GF-D8 (cell line): ENCODE measurements at regions not wholly inside any gene's neighbourhood (a gene's known extent, or its start where the extent isn't known, plus 50 kb on each side); places are given as distances from the start of the nearest gene placed in this dataset.

Experiments used
- DNase-seq: peaks from one replicate; lab custom pipeline; 2025; lab: John Stamatoyannopoulos, UW

DNA sequence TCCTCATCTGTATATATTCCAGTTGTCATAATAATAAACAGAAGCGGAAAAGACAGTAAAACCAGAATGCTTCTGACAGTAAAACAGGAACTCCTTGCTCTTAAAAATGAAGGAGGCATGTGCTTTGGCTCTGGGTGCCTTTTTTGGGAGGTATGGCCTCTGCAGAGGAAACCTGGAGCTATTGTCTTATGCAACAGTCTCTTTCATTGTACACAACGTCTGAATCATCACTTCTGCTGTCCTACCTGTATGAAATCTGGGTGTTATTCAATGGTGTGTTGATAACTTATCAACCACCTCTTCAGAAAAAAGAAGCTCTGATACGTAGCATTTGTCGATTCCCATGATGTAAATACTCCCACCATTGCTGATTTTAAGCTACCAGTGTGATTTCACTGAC is 64.8 kb downstream of the CDCA7 start:
- no peak for DNase-seq

DNA sequence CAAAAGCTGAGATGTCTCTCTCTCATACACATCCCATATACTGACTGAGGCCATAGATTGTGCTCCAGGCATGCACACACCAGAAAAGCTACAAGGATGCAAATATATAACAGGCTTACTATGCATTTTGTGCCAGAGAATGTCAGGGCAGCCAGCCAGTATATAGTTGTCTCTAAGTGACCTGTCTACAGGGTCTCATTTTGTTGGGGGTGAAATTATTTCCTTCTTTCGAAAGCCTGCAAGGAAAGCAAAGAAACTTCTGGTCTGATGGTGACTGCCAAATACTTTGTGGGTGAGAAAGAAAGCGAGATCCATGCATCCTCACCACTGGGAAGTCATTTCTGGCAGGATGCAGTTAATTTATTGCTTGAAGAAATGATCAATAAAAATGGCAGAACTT is 70.2 kb downstream of the CDCA7 start:
- no peak for DNase-seq

DNA sequence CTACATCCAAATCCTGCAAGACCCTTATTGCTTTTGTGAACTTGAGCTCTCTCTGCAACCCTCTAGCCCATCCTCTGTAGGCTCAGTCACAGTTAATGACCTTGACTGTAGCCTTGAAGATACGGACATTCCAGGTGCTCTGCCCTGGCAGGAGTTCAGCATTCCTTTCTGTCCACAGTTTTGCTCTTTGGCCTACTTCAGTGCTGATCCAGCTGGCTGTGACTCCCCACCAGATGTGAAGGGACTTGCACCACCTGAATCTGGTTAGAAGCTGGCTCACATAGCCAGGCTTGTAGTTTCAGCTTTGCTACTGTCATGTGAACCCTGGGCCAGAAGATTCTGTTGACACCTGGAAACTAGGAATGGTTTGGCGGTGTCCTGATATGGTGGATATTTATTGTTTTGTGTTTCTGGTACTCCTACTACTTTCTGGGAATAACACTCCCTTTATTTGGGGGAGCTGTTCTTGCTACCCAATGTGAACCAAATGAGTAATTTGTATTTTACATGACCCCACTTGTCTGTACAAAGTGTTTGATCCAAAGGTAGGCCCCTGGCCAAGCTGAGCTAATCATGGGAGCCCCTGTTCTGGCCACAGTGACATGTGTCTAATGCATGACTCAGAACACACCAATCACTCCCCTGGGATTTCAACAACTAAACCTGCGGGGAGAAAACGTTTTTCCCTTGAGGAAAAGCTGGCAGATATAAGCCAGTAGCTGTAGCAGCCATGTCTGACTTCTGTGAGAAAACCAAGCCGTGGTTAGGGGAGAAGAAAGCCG is 73.4 kb downstream of the CDCA7 start:
- DNase-seq, result no peak

DNA sequence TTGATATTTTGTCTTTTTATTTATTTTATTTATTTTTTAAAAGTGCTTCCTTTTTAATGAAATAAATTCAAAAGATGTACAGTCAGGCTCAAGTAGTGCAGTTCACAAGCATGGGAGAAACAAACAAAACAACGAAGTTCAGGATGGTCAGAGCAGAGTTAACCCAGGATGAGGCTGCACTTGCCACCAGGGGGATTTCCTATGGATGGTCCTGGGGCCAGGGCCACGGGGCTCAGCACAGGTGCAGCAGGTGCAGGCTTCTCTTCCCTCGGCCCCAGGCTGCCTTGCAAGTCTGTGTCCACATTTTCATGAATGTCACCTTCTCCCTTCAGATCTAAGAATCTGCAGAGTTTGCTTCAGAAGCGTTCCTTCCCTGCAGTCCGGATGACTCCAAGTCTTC is 76.5 kb downstream of the CDCA7 start:
- DNase-seq, result no peak

DNA sequence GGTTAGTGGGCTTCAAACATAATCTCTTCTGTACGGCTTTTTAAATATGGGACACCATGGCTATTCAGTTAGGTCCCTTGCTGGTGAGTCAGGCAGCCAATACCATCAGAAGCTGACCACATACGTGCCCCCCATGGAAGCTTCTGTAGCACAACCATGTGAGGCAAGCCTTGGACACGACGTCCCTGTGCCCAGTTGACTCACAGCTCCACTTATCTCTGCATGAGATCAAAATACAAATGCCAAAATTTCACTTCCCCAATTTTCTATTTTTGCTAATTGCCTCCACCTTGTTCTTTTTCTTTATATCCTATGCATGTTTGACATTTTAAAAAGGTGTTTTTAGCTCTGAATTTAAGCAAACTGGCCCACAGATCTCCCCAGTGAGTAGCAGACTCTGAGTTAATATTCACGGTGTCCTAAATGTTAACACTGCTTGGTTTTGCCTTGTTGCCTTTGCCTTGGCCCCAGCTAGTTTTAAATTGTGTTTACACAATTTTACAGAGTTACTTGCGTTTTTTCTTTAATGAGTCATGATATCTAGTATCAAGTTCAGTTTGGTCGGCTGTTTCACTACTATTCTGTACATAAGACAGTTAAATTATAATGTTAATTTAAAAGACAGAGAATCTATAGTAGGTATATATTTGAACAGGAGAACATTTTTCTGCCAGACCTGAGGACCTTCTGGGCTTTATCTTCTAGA is 77.5 kb downstream of the CDCA7 start:
- DNase-seq, result no peak

DNA sequence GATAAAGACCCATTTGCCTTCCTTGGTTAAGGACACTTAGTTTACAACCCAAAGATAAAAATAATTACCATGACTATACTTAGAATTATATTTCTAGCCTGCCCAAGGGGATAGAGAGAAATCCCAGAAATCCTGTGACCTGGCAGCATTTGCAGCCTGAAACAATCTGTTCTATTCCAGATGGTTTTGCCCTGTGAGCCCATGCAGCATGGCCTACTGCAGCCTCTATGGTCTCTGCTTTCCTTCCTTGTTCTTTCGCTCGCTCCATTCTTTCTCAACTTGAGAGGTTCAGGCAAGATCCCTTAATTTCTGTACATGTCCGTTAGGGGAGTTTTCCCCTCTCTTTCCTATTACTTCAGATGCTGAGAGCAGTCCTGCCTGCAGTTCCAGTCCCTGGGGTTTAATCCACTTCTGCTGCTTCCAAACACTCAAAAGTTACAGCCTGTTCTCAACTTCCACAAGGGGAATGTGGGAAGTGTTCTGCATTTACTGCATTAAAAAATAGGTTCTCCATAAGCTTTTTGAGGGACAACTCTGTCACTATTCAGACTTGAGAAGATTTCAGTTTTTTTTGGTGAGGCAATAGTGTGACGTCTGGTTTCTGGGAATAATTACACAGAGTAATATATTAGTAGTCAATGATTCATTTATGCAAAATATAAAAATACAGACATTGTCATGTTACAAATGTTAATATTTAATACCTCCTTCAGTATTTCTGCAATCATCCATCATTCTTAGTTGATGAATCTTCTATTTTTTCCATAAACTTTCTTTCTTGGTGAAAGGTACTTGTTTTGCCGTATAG is 80.3 kb downstream of the CDCA7 start:
- DNase-seq, result no peak

DNA sequence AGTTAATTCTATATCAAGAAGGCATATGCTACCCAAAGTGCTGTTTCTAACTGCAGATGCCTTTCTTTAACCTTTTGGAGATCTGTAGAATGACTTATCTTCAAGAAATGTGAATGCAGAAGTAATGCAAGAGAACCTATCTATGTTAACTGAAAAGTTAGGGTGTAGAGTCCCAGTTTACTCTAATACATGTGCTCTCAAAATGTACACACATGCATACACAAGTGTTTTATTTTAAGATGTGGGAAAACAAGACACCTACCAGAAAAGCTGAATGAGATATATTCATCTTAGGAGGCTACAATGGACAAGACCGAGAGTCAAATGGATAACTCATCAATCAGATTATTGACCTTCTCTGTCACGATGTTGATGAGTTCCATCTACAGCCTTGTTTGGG is 80.9 kb downstream of the CDCA7 start:
- no peak for DNase-seq

DNA sequence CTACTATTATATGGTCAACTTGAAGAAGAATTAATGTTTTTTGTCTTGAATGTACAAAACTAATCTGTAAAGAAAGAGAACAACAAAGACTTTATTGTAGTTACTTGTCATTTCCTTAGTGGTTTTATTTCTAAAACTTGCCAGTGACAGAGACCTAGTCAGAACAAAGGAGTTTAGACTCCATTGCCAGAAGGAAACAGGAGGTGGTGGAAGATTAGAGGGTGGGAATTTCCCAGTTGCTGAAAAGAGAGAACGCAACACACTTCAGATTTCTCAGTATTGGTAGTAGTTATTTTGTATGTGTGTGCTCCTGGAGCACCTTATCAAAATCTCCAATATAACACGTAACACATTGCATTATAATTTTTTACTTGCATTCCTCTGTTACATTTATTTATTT is 81.4 kb downstream of the CDCA7 start:
- DNase-seq, result no peak

DNA sequence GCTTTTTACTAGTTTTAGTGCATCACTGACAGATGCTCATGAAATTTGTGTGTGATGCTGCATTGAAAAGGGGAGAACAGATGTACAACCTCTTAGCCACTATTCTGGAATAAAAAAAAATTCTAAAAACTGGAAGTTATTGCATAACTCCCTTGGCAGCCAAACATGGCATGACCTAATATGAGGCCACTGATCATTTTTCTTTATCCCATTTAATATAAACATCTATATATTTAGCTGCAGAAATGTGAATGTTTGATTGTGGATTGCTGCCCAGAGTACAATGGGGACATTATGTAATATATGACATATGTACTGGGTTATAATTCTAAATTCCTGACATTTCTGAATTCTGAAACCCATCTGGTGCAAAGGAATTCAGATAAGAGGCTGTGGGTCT is 86.5 kb downstream of the CDCA7 start:
- DNase-seq, result no peak

DNA sequence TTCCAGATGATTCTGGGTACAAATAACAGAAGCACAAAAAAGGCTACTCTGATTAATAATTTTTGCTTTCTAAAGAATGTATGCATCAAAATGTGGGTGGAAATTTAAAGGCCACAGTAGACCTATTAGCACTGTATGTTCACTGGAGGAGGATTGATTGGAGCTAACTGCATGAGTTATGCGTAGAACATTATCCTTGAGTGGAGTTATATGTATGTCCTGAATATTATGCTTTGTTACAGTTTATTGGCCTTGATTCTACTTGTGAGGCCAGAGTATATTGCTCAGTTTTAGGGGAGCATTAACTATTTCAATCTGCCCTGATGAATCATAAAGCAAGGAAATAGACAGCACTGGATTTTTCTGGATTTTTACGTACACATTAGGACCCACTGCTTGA is 87.9 kb downstream of the CDCA7 start:
- DNase-seq, result no peak

DNA sequence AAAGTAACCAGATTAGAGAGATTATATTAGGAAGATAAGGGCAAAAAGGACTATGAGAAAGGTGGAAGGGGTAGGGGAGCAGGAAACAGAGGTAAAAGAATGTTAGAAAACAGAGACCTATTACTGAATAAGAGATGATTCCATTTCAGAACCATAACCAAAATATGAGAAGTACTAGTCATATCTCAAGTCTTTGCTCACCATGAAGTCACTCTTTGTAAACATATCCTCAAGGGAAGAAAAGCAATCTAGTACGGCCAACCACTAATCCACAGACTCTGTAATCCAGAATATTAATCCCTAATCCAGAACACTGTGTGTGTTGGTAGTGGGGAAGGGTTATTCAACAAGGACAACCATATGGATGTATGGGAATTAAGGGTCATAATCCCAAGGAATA is 92.0 kb downstream of the CDCA7 start:
- DNase-seq, result no peak

DNA sequence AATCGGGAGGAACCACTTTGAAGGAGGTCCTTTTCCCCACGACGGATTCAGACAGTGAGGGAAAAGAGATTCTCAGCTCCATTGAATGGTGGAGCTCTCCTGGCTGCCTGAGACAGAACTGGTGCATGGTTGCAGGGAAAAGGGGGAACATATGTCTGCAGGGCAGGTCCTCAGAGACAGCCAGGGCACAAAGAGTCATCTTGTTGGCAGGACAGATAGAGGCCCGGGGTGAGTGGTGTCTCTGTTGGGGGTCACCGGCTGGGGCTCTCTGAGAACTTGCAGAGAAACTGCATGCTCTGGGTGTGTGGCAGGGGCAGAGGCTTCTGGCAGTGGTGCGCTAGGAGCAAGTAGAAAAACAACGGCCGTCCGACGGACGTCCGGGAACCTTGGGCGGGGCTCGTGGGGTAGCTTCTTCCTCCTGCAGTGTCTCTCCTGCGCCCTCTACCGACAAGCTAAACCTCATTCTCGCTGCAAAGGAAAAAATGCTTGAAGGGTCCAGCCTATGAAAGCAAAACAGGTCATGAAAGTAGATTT is 94.3 kb downstream of the CDCA7 start:
- peak; percentile 8 for DNase-seq

DNA sequence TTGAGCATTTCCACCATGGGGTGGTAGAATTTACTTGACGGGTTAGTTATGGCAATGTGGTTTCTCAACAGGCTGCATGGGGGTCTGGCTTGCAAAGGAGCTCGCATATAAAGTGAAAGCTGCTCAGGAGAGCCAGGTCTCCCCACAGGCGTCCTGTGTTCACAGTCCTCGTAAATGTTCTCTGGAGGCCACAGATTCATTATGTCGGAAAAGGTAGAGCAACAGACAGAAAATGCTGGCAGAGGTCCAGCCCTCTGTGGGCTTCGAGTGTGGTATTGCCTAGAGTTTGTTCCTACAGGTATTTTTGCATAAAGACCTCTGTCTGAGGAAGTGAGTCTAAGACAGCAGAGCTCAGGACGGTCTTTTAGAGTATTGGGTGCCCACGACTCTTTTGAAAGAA is 96.4 kb downstream of the CDCA7 start:
- no peak for DNase-seq

DNA sequence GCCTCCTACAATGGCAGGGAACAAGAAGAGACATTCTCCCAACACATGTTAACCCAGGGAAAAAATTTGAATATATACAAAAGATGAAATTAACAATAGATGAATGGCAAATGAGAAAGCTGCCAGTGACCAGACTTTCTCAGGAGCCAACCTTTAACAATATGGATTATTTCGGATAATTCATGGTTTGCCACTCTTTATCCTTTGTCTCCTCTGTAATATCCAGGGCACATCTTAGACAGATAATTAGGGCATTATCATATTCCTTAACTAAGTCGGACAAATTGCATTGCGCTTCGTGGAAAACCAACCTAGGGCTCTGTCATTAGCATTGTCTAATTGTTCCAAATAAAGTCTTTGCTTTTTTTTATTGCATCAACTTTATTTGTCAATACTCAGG is 97.3 kb downstream of the CDCA7 start:
- DNase-seq, result no peak

DNA sequence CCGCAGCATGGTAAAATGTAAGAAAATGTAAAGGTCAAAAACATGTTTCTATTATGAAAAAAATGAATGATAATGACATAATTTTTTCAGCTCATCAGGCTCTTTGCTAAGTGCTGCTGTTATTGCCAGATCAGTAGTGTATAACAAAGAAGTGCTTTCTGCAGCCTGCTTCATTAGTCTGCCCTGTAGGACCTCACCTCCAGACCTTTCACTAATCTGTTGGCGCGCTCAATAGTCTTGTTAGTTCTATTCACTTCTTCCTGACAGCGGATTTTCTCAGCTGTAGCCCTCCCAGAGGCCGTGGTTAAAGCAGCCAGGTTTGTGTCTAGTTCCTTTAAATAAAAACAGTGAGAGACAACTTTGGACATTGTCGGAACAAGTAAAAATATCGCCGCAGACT is 97.7 kb downstream of the CDCA7 start:
- no peak for DNase-seq

DNA sequence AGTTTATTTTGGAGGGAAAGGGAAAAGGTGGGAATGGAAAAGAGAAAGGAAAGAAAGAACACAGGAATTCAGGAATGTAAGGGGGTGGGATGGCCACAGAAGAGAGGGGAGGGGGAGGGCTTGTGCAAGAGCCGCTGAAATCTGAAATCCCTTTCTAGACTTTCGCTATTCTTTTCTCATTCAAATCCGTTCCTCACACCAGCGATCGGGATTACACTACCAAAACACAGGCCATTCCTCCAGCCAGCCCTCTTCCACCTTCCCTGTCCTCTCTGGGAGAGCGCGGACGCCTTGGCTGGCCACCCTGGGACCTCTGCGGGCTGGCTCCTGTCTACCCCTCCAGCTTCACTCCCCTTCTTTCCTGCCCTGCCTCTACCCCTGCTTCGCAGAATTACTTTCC is 102.3 kb downstream of the CDCA7 start:
- DNase-seq, result no peak

DNA sequence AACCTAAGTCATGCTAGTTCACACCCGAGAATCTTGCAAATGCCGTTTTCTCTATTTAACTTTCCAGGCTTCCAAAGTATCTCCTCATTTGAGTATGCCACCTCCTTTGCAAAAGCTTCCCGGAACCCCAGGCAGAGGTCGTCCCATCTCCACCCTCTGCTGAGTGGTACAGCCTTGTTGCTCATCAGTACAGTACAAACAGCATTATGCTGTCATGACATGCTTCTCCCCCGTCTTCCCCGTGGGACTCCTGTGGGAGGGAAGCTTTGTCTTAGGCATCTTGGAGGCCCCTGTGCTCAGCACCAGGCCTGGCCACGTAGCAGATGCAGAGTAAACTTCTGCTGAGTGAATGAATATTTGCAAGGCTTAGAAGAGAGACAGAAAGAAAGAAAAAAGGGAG is 102.7 kb downstream of the CDCA7 start:
- no peak for DNase-seq

DNA sequence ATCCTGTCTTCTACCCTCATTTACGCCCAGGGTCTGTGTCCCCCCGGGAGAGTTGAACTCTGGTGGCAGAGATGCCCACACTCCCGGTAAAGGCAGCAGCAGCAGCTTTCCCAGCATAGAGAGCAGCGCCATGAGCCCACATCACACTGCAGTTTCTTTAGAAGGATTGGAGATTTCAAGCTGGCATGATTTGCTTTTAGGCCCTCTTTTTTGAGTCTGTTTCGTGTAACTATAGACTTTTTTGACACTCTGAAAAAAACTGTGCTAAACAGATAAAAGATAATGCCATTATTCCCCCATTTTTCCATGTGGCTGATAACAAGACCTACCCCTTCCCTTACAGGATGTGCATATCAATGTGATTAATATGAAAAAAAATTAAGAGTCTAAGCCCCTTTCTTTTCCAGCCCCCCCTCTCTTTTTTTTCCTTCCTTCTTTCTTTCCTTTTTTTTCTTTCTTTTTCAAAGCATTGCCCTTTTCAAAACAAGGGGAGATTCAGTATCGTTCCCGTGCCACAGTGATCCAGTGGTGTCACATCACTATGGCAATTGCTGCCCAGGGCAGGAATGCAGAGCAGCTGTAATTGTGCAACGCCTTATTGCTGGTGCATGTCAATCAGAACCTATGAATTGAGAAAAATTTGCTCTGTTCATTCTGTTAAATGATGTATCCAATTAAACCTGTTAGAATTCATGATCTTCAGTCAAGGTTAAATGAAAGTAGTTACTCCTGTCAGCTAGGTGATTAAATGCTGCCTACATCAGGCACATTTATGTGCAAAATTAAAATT is 104.5 kb downstream of the CDCA7 start:
- DNase-seq, result no peak

DNA sequence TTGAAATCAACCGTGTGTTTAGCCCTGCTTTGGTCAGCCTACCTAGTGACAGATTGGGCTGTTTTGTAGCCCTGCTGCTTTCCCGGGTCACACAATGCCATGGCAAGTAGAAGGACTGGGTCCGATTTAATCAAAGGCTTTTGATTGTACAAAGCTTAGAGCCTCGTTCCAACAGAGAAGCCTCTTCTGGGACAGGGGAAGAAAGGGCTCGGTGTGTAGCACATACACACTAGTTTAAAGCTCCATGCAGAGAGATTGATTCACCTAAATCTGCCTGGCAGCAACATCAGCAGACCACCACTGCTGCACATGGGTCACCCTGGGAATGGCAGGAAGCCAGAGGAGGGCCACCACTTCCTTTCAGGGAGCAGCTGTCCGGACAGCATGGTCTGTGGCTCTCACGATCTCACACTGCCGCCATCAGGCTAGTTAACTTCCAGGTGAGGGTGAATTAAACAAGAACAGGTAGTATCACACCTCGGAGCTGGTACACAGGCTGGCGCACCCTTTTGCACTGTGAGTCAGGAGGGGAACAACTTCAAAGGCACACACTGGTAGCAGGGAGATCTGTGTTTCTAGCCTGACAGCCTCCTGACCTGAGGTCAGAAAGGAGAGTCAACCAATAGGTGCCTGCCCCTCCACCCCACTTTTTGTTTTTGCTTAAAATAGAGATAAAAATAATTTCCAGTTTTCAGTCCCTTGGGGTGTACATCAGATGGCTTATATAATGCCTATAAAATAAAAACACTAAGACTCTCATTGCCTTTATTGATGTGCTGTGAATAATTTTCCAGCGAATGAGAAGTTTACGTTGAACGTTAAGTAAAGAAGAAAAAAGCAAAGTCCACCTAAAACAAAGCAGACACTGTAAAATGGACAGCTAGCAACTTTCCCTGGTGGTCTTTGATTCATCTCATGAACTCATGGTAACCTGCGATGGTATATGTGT is 108.5 kb downstream of the CDCA7 start:
- no peak for DNase-seq

DNA sequence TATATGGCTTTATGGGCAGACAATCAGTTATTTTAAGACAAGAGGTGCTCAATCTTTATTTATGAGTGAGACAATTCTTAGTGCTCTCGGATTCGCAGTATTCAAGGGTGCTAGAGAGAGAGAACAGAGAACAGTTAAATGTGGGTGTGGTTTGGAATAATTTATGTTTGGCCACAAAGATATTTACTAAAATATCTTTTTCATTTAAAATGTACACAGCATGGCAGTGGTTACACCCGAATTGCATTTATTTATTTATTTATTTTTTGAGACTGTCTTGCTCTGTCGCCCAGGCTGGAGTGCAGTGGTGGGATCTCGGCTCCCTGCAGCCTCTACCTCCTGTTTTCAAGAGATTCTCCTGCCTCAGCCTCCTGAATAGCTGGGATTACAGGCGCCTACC is 109.2 kb downstream of the CDCA7 start:
- no peak for DNase-seq

DNA sequence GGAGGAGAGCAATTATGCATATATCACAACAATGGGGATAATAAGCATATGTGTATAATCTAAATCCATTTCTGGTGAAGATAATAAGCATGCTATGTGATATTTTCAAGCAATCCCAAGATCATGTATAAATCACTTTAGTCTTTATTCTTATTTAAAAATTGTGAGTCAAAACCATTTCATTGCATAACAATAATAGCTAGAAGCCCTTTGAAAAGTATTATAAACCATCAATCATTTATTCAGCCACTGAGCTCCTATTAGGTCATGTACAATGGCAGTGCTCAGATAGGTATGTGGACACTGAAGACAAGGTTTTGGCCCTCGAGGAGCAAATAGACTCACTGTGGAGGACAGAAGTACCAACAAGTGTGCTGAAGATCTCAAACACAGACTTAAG is 113.1 kb downstream of the CDCA7 start:
- no peak for DNase-seq
